Stomach (tissue), 8 donors: ENCODE measurements at regions not wholly inside any gene's neighbourhood (a gene's known extent, or its start where the extent isn't known, plus 50 kb on each side); places are given as distances from the start of the nearest gene placed in this dataset.

Experiments
- DNase-seq, 2 donors: peaks; one replicate each; pipeline versions ENCODE4 v3.0.0 to v3.0.0-alpha.2; 2013 to 2019
- H3K27ac ChIP-seq, 5 donors: fragments of 200-600 bp in 4 of 5; sonication (generic) in 4 of 5; one replicate each; pipeline ENCODE4 v1.5.1; 2013 to 2019; ENCODE audit warnings: mild to moderate bottlenecking in 1 of 5, moderate library complexity in 1 of 5
- H3K27me3 ChIP-seq, 3 donors: fragments of 200-600 bp; sonication (generic); one replicate each; pipeline ENCODE4 v1.5.1; 2017 to 2019; ENCODE audit warnings: mixed run types in 1 of 3
- H3K36me3 ChIP-seq, 4 donors: fragments of 200-600 bp; sonication (generic); 1 replicate in 3 of 4; 2 replicates in 1 of 4; pipeline ENCODE4 v1.5.1; 2016 to 2019
- H3K4me1 ChIP-seq, 4 donors: fragments of 200-600 bp; sonication (generic); one replicate each; pipeline ENCODE4 v1.5.1; 2016 to 2019
- H3K4me3 ChIP-seq, 4 donors: fragments of 200-600 bp; sonication (generic) in 3 of 4; one replicate each; pipeline ENCODE4 v1.5.1; 2016 to 2019; ENCODE audit warnings: mild to moderate bottlenecking in 1 of 4
- H3K9me3 ChIP-seq, 4 donors: fragments of 200-600 bp; sonication (generic); one replicate each; pipeline ENCODE4 v1.5.1; 2016 to 2019
- CTCF ChIP-seq, 7 experiments: fragments of 450-650 bp in 4 of 7; fragments of 200-600 bp in 3 of 7; sonication (generic) in 3 of 7; IDR thresholded peaks; one replicate each; pipeline ENCODE4 v1.5.1; 2016 to 2019; ENCODE audit warnings: antibody characterized with exemption in 7 of 7, control low read depth in 2 of 7, mild to moderate bottlenecking in 1 of 7
- EP300 ChIP-seq: sonication (generic); formaldehyde crosslinking; IDR thresholded peaks from one replicate; pipeline ENCODE4 v1.6.1; 2017; ENCODE audit warnings: antibody characterized with exemption
- POLR2A ChIP-seq, 4 donors: fragments of 450-650 bp; IDR thresholded peaks; one replicate each; pipeline ENCODE4 v1.6.1; 2016; ENCODE audit warnings: antibody characterized with exemption in 4 of 4, control low read depth in 2 of 4, mild to moderate bottlenecking in 1 of 4, moderate library complexity in 1 of 4
- POLR2AphosphoS5 ChIP-seq, 3 donors: sonication (generic); formaldehyde crosslinking; IDR thresholded peaks; one replicate each; pipeline ENCODE4 v1.6.1; 2016; ENCODE audit warnings: antibody characterized with exemption in 3 of 3
- WGBS, 5 donors: extraction: QIAGEN DNeasy Blood & Tissue Kit in 3 of 5; methylation state at CpG; one replicate each; pipeline versions ENCODE4 v1.1.5 to v1.1.7; 2013 to 2018; 5-methylcytosine and 5-hydroxymethylcytosine counted together
- intact Hi-C: fragments of 100-400 bp; cut with DNase I; formaldehyde crosslinking; loops from one replicate; pipeline ENCODE4 v1.15.1; 2023; ENCODE audit warnings: low total_unique reads
- donor health status: healthy with polysubstance abuse.
- donor health status: Bipolar disorder and iron deficiency.
- donor health status: healthy.

- TF ChIP-seq EP300 (no peak), POLR2A (IDR thresholded peaks at IDR 0.05) (no peak), POLR2AphosphoS5 (IDR thresholded peaks at IDR 0.05) (no peak), CTCF (IDR thresholded peaks at IDR 0.05) (no peak)
- WGBS, 5 donors: 7 to 18% (median 10%) methylated on average over 5 of the region's 5 CpGs
- DNase-seq: no peak
- peak overlapping the region; percentile 58 to 87 (median 77) for H3K27ac ChIP-seq
- intact Hi-C loops: no loop called here
- peaks cover 27 to 54% (median 40%) of the 10 kb centered on the region in 4 donors for H3K4me1 ChIP-seq
- no peaks in the 10 kb centered on the region for H3K36me3 ChIP-seq
- no peaks in the 10 kb centered on the region for H3K9me3 ChIP-seq
- H3K4me3 ChIP-seq: peak overlapping the region; percentile 30 to 47 (median 38)
- H3K27me3 ChIP-seq: no peaks in the 10 kb centered on the region
These were observed 57.4 kb upstream of the CEP85L start for GRCh38 chr6:118708744-118709143.

GRCh38 chr6:118708055-118708454 is 56.7 kb upstream of the CEP85L start:
- intact Hi-C loops: no loop called here
- TF ChIP-seq POLR2AphosphoS5 (IDR thresholded peaks at IDR 0.05): no peak
- no peak for DNase-seq
- Histone ChIP-seq H3K4me1 (peaks cover 27 to 54% (median 40%) of the 10 kb centered on the region in 4 donors), H3K9me3 (no peaks in the 10 kb centered on the region), H3K27ac (peak overlapping the region in 3 of 5 donors; percentile 64 to 87 (median 77)), H3K36me3 (no peaks in the 10 kb centered on the region), H3K4me3 (no peak overlapping the region), H3K27me3 (no peaks in the 10 kb centered on the region)
- WGBS, 5 donors: 82 to 88% (median 84%) methylated on average over 3 of the region's 3 CpGs

- intact Hi-C loops: no loop called here
These were observed 55.3 kb upstream of the CEP85L start for GRCh38 chr6:118706702-118707101.

GRCh38 chr6:118705544-118706491 is 54.4 kb upstream of the CEP85L start:
- WGBS, 5 donors: 17 to 43% (median 26%) methylated on average over 4 of the region's 4 CpGs
- Histone ChIP-seq H3K4me1 (peaks cover 27 to 51% (median 40%) of the 10 kb centered on the region in 4 donors), H3K36me3 (no peaks in the 10 kb centered on the region), H3K27ac (peak overlapping the region in 4 of 5 donors; percentile 5 to 59 (median 28)), H3K27me3 (no peaks in the 10 kb centered on the region), H3K4me3 (peak overlapping the region in 1 of 4 donors; percentile 20), H3K9me3 (no peaks in the 10 kb centered on the region)
- no peak for TF ChIP-seq EP300
- TF ChIP-seq POLR2A (IDR thresholded peaks at IDR 0.05): no peak
- TF ChIP-seq CTCF (IDR thresholded peaks at IDR 0.05): no peak
- TF ChIP-seq POLR2AphosphoS5 (IDR thresholded peaks at IDR 0.05): no peak
- peak in 1 of 2 donors; percentile 30 for DNase-seq
- intact Hi-C loops: no loop called here

More at GRCh38 chr6:118706702-118707101, 55.3 kb upstream of the CEP85L start:
- Histone ChIP-seq H3K36me3 (no peaks in the 10 kb centered on the region), H3K4me3 (no peak overlapping the region), H3K9me3 (no peaks in the 10 kb centered on the region), H3K27me3 (no peaks in the 10 kb centered on the region), H3K4me1 (peaks cover 27 to 54% (median 40%) of the 10 kb centered on the region in 4 donors), H3K27ac (peak overlapping the region in 1 of 5 donors; percentile 59)
- WGBS, 5 donors: 75 to 94% (median 91%) methylated on average over 3 of the region's 3 CpGs
- DNase-seq: no peak
- no peak for TF ChIP-seq EP300
- no peak for TF ChIP-seq POLR2AphosphoS5 (IDR thresholded peaks at IDR 0.05)
- TF ChIP-seq POLR2A (IDR thresholded peaks at IDR 0.05): no peak
- no peak for TF ChIP-seq CTCF (IDR thresholded peaks at IDR 0.05)
